ENCODE measurements at regions not wholly inside any gene's neighbourhood (a gene's known extent, or its start where the extent isn't known, plus 50 kb on each side); places are given as distances from the start of the nearest gene placed in this dataset.

GRCh38 chr6:44056392-44057237 is 70.6 kb downstream of the MRPL14 start:
- ChIA-PET RAD21 (ENCODE audit: low non-redundant PET in 1 of 2, low total read pairs in 2 of 2, uncharacterized antibody in 2 of 2, unreplicated experiment in 2 of 2) (no interaction called here), POLR2A (no interaction called here), CTCF (interaction anchor here (1.3 kb wide), 1 partner anchor 14 kb away, joined by 4 read pairs; no protein-coding TSS in a partner anchor)
- Histone ChIP-seq H3K27me3 (ENCODE audit: insufficient read depth, low read length) (no peaks in the 10 kb centered on the region), H2AFZ (ENCODE audit: low read depth, low read length, poor library complexity, severe bottlenecking) (no peak overlapping the region), H3K79me2 (ENCODE audit: insufficient read depth, low read length) (no peaks in the 10 kb centered on the region), H3K4me2 (ENCODE audit: low read length) (no peak overlapping the region), H3K9ac (ENCODE audit: low read length) (no peak overlapping the region), H3K36me3 (ENCODE audit: control insufficient read depth in 1 of 2, insufficient read depth in 2 of 2, low read length in 2 of 2) (no peaks in the 10 kb centered on the region), H3K4me3 (replicated peaks in 1 of 2; ENCODE audit: low read depth in 1 of 2, low read length in 2 of 2) (no peak overlapping the region), H3K27ac (ENCODE audit: low read depth, low read length) (no peak overlapping the region), H4K20me1 (ENCODE audit: insufficient read depth) (no peaks in the 10 kb centered on the region), H3K4me1 (ENCODE audit: control insufficient read depth in 1 of 2, insufficient read depth in 2 of 2, low read length in 2 of 2) (peaks cover 24 to 57% of the 10 kb centered on the region in 2 experiments), H3K9me2 (ENCODE audit: insufficient read depth) (no peaks in the 10 kb centered on the region), H3K9me3 (ENCODE audit: control insufficient read depth in 1 of 2, insufficient read depth in 1 of 2, low read depth in 1 of 2, low read length in 2 of 2) (peaks cover 0 to 8% of the 10 kb centered on the region in 2 experiments; a peak in 1 of 4 replicates)
- no peak for DNase-seq (ENCODE audit: low read depth, low spot score)
- no peak for ATAC-seq
- BruUV-seq (replicated peaks) = no TSS peak
- intact Hi-C loops (cut with micrococcal nuclease) = no loop called here
- TF ChIP-seq POLR2A (IDR thresholded peaks at IDR 0.05; ENCODE audit: borderline replicate concordance, extremely low read depth, insufficient read depth, insufficient read length) = no peak
- TF ChIP-seq, protein P1, sequence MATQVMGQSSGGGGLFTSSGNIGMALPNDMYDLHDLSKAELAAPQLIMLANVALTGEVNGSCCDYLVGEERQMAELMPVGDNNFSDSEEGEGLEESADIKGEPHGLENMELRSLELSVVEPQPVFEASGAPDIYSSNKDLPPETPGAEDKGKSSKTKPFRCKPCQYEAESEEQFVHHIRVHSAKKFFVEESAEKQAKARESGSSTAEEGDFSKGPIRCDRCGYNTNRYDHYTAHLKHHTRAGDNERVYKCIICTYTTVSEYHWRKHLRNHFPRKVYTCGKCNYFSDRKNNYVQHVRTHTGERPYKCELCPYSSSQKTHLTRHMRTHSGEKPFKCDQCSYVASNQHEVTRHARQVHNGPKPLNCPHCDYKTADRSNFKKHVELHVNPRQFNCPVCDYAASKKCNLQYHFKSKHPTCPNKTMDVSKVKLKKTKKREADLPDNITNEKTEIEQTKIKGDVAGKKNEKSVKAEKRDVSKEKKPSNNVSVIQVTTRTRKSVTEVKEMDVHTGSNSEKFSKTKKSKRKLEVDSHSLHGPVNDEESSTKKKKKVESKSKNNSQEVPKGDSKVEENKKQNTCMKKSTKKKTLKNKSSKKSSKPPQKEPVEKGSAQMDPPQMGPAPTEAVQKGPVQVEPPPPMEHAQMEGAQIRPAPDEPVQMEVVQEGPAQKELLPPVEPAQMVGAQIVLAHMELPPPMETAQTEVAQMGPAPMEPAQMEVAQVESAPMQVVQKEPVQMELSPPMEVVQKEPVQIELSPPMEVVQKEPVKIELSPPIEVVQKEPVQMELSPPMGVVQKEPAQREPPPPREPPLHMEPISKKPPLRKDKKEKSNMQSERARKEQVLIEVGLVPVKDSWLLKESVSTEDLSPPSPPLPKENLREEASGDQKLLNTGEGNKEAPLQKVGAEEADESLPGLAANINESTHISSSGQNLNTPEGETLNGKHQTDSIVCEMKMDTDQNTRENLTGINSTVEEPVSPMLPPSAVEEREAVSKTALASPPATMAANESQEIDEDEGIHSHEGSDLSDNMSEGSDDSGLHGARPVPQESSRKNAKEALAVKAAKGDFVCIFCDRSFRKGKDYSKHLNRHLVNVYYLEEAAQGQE (IDR thresholded peaks at IDR 0.05; ENCODE audit: low read depth) = no peak
- TF ChIP-seq CEBPB (IDR thresholded peaks at IDR 0.05; ENCODE audit: low read depth) = no peak
- TF ChIP-seq FOSL1 (IDR thresholded peaks at IDR 0.05; ENCODE audit: low read depth) = no peak
- no peak for TF ChIP-seq EZH2phosphoT487 (IDR thresholded peaks at IDR 0.05; ENCODE audit: borderline replicate concordance)
- no peak for TF ChIP-seq POLR2AphosphoS5 (IDR thresholded peaks at IDR 0.05; ENCODE audit: low read depth, low read length)
- TF ChIP-seq, protein P2, sequence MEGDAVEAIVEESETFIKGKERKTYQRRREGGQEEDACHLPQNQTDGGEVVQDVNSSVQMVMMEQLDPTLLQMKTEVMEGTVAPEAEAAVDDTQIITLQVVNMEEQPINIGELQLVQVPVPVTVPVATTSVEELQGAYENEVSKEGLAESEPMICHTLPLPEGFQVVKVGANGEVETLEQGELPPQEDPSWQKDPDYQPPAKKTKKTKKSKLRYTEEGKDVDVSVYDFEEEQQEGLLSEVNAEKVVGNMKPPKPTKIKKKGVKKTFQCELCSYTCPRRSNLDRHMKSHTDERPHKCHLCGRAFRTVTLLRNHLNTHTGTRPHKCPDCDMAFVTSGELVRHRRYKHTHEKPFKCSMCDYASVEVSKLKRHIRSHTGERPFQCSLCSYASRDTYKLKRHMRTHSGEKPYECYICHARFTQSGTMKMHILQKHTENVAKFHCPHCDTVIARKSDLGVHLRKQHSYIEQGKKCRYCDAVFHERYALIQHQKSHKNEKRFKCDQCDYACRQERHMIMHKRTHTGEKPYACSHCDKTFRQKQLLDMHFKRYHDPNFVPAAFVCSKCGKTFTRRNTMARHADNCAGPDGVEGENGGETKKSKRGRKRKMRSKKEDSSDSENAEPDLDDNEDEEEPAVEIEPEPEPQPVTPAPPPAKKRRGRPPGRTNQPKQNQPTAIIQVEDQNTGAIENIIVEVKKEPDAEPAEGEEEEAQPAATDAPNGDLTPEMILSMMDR (IDR thresholded peaks at IDR 0.05 in 2 of 3, conservative IDR thresholded peaks at IDR 0.05 in 1 of 3; ENCODE audit: borderline replicate concordance in 1 of 3, insufficient read depth in 1 of 3, low read depth in 2 of 3, low read length in 2 of 3) = no peak
- no peak for TF ChIP-seq TCF7L2 (IDR thresholded peaks at IDR 0.05; ENCODE audit: borderline replicate concordance, extremely low read depth, insufficient read depth, insufficient read length)
- no peak for TF ChIP-seq JUND (IDR thresholded peaks at IDR 0.05)
- TF ChIP-seq EZH2 (IDR thresholded peaks at IDR 0.05) = no peak
- TF ChIP-seq YY1 (IDR thresholded peaks at IDR 0.05; ENCODE audit: extremely low read depth, insufficient replicate concordance, low read depth, low read length) = no peak
- TF ChIP-seq EGR1 (IDR thresholded peaks at IDR 0.05; ENCODE audit: low read depth) = no peak
- TF ChIP-seq, protein P3, sequence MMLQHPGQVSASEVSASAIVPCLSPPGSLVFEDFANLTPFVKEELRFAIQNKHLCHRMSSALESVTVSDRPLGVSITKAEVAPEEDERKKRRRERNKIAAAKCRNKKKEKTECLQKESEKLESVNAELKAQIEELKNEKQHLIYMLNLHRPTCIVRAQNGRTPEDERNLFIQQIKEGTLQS (IDR thresholded peaks at IDR 0.05) = no peak

All from HCT116 (cell line).